H9 (cell line): ENCODE measurements at regions not wholly inside any gene's neighbourhood (a gene's known extent, or its start where the extent isn't known, plus 50 kb on each side); places are given as distances from the start of the nearest gene placed in this dataset.

Experiments
- DNase-seq: peaks from one replicate; pipeline ENCODE4 v3.0.0-alpha.2; 2017
- H2AFZ ChIP-seq: one replicate; pipeline ENCODE4 v1.6.1; 2013; ENCODE audit warnings: mild to moderate bottlenecking, low read length, control low read depth, moderate library complexity
- H2AK5ac ChIP-seq: 2 replicates; pipeline ENCODE4 v1.6.1; 2013; ENCODE audit warnings: low read length, control low read depth, mixed read lengths; ENCODE audit not compliant: insufficient read length
- H2BK120ac ChIP-seq: one replicate; pipeline ENCODE4 v1.6.1; 2013; ENCODE audit warnings: low read depth, mild to moderate bottlenecking, low read length, control low read depth, inconsistent platforms; ENCODE audit not compliant: poor library complexity, severe bottlenecking
- H2BK12ac ChIP-seq: 2 replicates; pipeline ENCODE4 v1.6.1; 2013; ENCODE audit warnings: low read length, control low read depth, mixed read lengths, low read depth; ENCODE audit not compliant: insufficient read length
- H2BK15ac ChIP-seq: 2 replicates; pipeline ENCODE4 v1.6.1; 2013; ENCODE audit warnings: low read depth, low read length, control low read depth
- H2BK20ac ChIP-seq: one replicate; pipeline ENCODE4 v1.6.1; 2013; ENCODE audit warnings: low read depth, mild to moderate bottlenecking, low read length, control low read depth, inconsistent platforms; ENCODE audit not compliant: poor library complexity, severe bottlenecking
- H2BK5ac ChIP-seq: 2 replicates; pipeline ENCODE4 v1.6.1; 2013; ENCODE audit warnings: low read length, control low read depth, mixed read lengths; ENCODE audit not compliant: insufficient read length
- H3K14ac ChIP-seq: 2 replicates; pipeline ENCODE4 v1.6.1; 2013; ENCODE audit warnings: low read length, control low read depth; ENCODE audit not compliant: insufficient read depth
- H3K18ac ChIP-seq: 2 replicates; pipeline ENCODE4 v1.6.1; 2013; ENCODE audit warnings: low read depth, mild to moderate bottlenecking, mixed read lengths, low read length, control low read depth; ENCODE audit not compliant: insufficient read length
- H3K23ac ChIP-seq: 2 replicates; pipeline ENCODE4 v1.6.1; 2013; ENCODE audit warnings: low read length, control low read depth, mixed read lengths, low read depth; ENCODE audit not compliant: insufficient read length
- H3K23me2 ChIP-seq: 2 replicates; pipeline ENCODE4 v1.6.1; 2013; ENCODE audit warnings: low read depth, mild to moderate bottlenecking, mixed read lengths, low read length, control low read depth; ENCODE audit not compliant: insufficient read length, poor library complexity, severe bottlenecking
- H3K27ac ChIP-seq: 2 replicates; pipeline ENCODE4 v1.5.1; 2013; ENCODE audit warnings: low read length, control low read depth, mixed read lengths, low read depth; ENCODE audit not compliant: insufficient read length
- H3K27me3 ChIP-seq: 2 replicates; pipeline ENCODE4 v1.6.1; 2013; ENCODE audit warnings: low read length, control low read depth, inconsistent platforms; ENCODE audit not compliant: insufficient read depth
- H3K4ac ChIP-seq: 2 replicates; pipeline ENCODE4 v1.6.1; 2013; ENCODE audit warnings: low read depth, mild to moderate bottlenecking, control low read depth, inconsistent platforms, low read length, moderate library complexity
- H3K4me1 ChIP-seq: 2 replicates; pipeline ENCODE4 v1.6.1; 2013; ENCODE audit warnings: low read length, control low read depth, inconsistent platforms; ENCODE audit not compliant: insufficient read depth
- H3K4me2 ChIP-seq: 2 replicates; pipeline ENCODE4 v1.6.1; 2013; ENCODE audit warnings: low read length, control low read depth, mixed read lengths; ENCODE audit not compliant: insufficient read length, insufficient read depth
- H3K56ac ChIP-seq: 2 replicates; pipeline ENCODE4 v1.6.1; 2013; ENCODE audit warnings: low read depth, mild to moderate bottlenecking, mixed read lengths, low read length, control low read depth; ENCODE audit not compliant: insufficient read length
- H3K79me1 ChIP-seq: 2 replicates; pipeline ENCODE4 v1.6.1; 2013; ENCODE audit warnings: low read depth, mild to moderate bottlenecking, moderate library complexity, low read length, control low read depth, inconsistent platforms; ENCODE audit not compliant: insufficient read depth, poor library complexity, severe bottlenecking
- H3K79me2 ChIP-seq: 2 replicates; pipeline ENCODE4 v1.6.1; 2013; ENCODE audit warnings: low read length, control low read depth, inconsistent platforms; ENCODE audit not compliant: insufficient read depth
- H3K9ac ChIP-seq: 2 replicates; pipeline ENCODE4 v1.6.1; 2013; ENCODE audit warnings: low read length, control low read depth, mixed read lengths; ENCODE audit not compliant: insufficient read length; ENCODE audit errors: extremely low read depth
- H3K9me3 ChIP-seq: one replicate; pipeline ENCODE4 v1.6.1; 2013; ENCODE audit warnings: low read depth, low read length, inconsistent platforms; ENCODE audit not compliant: control insufficient read depth
- H3T11ph ChIP-seq: one replicate; pipeline ENCODE4 v1.6.1; 2013; ENCODE audit warnings: mild to moderate bottlenecking, low read length, control low read depth, inconsistent platforms
- H4K20me1 ChIP-seq: one replicate; pipeline ENCODE4 v1.6.1; 2013; ENCODE audit not compliant: control insufficient read depth, insufficient read length, insufficient read depth
- H4K5ac ChIP-seq: 2 replicates; pipeline ENCODE4 v1.6.1; 2013; ENCODE audit warnings: low read depth, mild to moderate bottlenecking, mixed read lengths, low read length, control low read depth; ENCODE audit not compliant: insufficient read length
- H4K8ac ChIP-seq: replicated peaks from 2 replicates; pipeline ENCODE4 v1.6.1; 2013; ENCODE audit warnings: low read length, control low read depth, mixed read lengths, low read depth; ENCODE audit not compliant: insufficient read length
- H4K91ac ChIP-seq: 2 replicates; pipeline ENCODE4 v1.6.1; 2013; ENCODE audit warnings: low read depth, mild to moderate bottlenecking, moderate library complexity, mixed read lengths, low read length, control low read depth; ENCODE audit not compliant: insufficient read length
- H3K27ac Mint-ChIP-seq, 3 experiments: 2 replicates in 2 of 3; 3 replicates in 1 of 3; pipeline ENCODE4 v1.8.0; 2020 to 2021; ENCODE audit warnings: mixed read lengths in 3 of 3, mild to moderate bottlenecking in 1 of 3, moderate library complexity in 1 of 3
- H3K27me3 Mint-ChIP-seq: 2 replicates; pipeline ENCODE4 v1.8.0; 2021; ENCODE audit warnings: low read depth, mild to moderate bottlenecking, moderate library complexity, mixed read lengths
- H3K36me3 Mint-ChIP-seq, 3 experiments: 2 replicates in 2 of 3; 3 replicates in 1 of 3; pipeline ENCODE4 v1.8.0; 2020 to 2021; ENCODE audit warnings: low read depth in 3 of 3, mixed read lengths in 3 of 3; ENCODE audit not compliant: insufficient read depth in 1 of 3
- H3K4me1 Mint-ChIP-seq, 2 experiments: 2 replicates each; pipeline ENCODE4 v1.8.0; 2020; ENCODE audit warnings: mixed read lengths in 2 of 2
- H3K4me3 Mint-ChIP-seq, 2 experiments: 2 replicates in 1 of 2; 3 replicates in 1 of 2; pipeline ENCODE4 v1.8.0; 2020 to 2021; ENCODE audit warnings: mild to moderate bottlenecking in 2 of 2, mixed read lengths in 2 of 2, moderate library complexity in 1 of 2
- H3K9me3 Mint-ChIP-seq, 2 experiments: 2 replicates in 1 of 2; 3 replicates in 1 of 2; pipeline ENCODE4 v1.8.0; 2020; ENCODE audit warnings: mild to moderate bottlenecking in 2 of 2, mixed read lengths in 2 of 2, moderate library complexity in 1 of 2
- WGBS: extraction: QIAGEN DNeasy Blood & Tissue Kit; methylation state at CpG from one replicate; pipeline ENCODE4 v1.1.7; 2013; ENCODE audit warnings: missing lambda C conversion rate, low lambda C conversion rate, mixed read lengths; ENCODE audit not compliant: insufficient read length; ENCODE audit errors: extremely low coverage; 5-methylcytosine and 5-hydroxymethylcytosine counted together
- TF ChIP-seq, protein P1 (sequence below): fragments of 200-600 bp; sonication (generic); conservative IDR thresholded peaks from 3 replicates; pipeline ENCODE4 v1.8.0; 2021; ENCODE audit warnings: antibody characterized with exemption, mild to moderate bottlenecking

DNA sequence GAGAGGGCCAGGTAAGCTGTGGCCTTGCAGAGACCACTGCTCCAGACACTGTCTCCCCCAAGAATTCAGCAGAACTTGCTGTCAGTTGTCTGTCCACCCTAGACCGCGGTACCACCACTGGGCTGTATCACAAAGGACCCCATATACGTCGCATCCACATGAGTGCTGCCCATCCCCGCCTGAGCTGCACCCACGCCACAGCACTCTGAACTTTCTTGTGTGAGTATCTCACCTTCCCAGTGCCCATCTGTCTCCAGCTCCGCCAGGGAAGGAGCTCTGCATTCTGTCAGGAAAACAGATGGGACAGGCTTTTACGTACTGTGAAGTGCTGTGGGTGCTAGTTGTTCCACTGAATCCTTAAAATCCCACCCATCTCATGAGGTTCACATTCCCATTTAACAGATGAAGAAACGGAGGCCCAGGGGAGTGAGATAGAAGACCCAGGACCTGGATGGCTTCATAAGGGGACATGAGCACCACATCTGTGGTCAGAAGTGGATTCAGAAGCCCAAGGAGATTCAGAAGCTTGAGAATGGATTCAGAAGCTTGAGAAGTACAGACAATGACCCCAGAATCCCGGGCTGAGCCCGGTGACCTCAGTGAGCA is 102.5 kb upstream of the ZMIZ1 start:
- H2BK5ac ChIP-seq: no peak overlapping the region
- H3T11ph ChIP-seq: no peak overlapping the region
- H3K27me3 ChIP-seq: no peaks in the 10 kb centered on the region
- H4K91ac ChIP-seq: no peak overlapping the region
- no peaks in the 10 kb centered on the region for H3K23me2 ChIP-seq
- Mint-ChIP-seq H3K27ac (no peak overlapping the region), H3K9me3 (no peaks in the 10 kb centered on the region; a peak in 1 of 5 replicates), H3K27me3 (peaks cover 13% of the 10 kb centered on the region; the same call in 1 of the 2 replicates), H3K4me3 (no peak overlapping the region), H3K4me1 (peaks cover 42 to 43% of the 10 kb centered on the region in 2 experiments), H3K36me3 (no peaks in the 10 kb centered on the region)
- H2BK15ac ChIP-seq: no peak overlapping the region
- no peak overlapping the region for H2AK5ac ChIP-seq
- no peak overlapping the region for H3K18ac ChIP-seq
- H3K23ac ChIP-seq: no peak overlapping the region
- TF ChIP-seq, protein P1, sequence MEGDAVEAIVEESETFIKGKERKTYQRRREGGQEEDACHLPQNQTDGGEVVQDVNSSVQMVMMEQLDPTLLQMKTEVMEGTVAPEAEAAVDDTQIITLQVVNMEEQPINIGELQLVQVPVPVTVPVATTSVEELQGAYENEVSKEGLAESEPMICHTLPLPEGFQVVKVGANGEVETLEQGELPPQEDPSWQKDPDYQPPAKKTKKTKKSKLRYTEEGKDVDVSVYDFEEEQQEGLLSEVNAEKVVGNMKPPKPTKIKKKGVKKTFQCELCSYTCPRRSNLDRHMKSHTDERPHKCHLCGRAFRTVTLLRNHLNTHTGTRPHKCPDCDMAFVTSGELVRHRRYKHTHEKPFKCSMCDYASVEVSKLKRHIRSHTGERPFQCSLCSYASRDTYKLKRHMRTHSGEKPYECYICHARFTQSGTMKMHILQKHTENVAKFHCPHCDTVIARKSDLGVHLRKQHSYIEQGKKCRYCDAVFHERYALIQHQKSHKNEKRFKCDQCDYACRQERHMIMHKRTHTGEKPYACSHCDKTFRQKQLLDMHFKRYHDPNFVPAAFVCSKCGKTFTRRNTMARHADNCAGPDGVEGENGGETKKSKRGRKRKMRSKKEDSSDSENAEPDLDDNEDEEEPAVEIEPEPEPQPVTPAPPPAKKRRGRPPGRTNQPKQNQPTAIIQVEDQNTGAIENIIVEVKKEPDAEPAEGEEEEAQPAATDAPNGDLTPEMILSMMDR: no peak
- no peak overlapping the region for H2BK12ac ChIP-seq
- H3K4me2 ChIP-seq: no peak overlapping the region
- DNase-seq: no peak
- no peak overlapping the region for H3K9ac ChIP-seq
- no peak overlapping the region for H3K56ac ChIP-seq
- H4K20me1 ChIP-seq: no peaks in the 10 kb centered on the region
- no peaks in the 10 kb centered on the region for H3K79me2 ChIP-seq
- no peak overlapping the region for H3K14ac ChIP-seq
- H3K27ac ChIP-seq: no peak overlapping the region
- H4K5ac ChIP-seq: no peak overlapping the region
- H4K8ac ChIP-seq: no peak overlapping the region
- no peak overlapping the region for H3K4ac ChIP-seq
- H2BK120ac ChIP-seq: no peak overlapping the region
- no peaks in the 10 kb centered on the region for H3K9me3 ChIP-seq
- H2BK20ac ChIP-seq: no peak overlapping the region
- no peak overlapping the region for H2AFZ ChIP-seq
- no CpG with 5 or more reads among the region's 11 CpGs for WGBS
- H3K79me1 ChIP-seq: no peaks in the 10 kb centered on the region
- peaks cover 9% of the 10 kb centered on the region; the same call in 1 of the 2 replicates for H3K4me1 ChIP-seq
